GM10266 (cell line): ENCODE measurements at regions not wholly inside any gene's neighbourhood (a gene's known extent, or its start where the extent isn't known, plus 50 kb on each side); places are given as distances from the start of the nearest gene placed in this dataset.

Experiments used
- DNase-seq: peaks from one replicate; pipeline ENCODE4 v3.0.0; 2012; ENCODE audit errors: extremely low spot score
- TF ChIP-seq, protein P1 (sequence below): IDR thresholded peaks from 2 replicates; pipeline ENCODE4 v1.5.1; 2012; ENCODE audit warnings: mild to moderate bottlenecking, low read depth; ENCODE audit not compliant: control insufficient read depth, insufficient read depth; ENCODE audit errors: missing control alignments

- TF ChIP-seq, protein P1, sequence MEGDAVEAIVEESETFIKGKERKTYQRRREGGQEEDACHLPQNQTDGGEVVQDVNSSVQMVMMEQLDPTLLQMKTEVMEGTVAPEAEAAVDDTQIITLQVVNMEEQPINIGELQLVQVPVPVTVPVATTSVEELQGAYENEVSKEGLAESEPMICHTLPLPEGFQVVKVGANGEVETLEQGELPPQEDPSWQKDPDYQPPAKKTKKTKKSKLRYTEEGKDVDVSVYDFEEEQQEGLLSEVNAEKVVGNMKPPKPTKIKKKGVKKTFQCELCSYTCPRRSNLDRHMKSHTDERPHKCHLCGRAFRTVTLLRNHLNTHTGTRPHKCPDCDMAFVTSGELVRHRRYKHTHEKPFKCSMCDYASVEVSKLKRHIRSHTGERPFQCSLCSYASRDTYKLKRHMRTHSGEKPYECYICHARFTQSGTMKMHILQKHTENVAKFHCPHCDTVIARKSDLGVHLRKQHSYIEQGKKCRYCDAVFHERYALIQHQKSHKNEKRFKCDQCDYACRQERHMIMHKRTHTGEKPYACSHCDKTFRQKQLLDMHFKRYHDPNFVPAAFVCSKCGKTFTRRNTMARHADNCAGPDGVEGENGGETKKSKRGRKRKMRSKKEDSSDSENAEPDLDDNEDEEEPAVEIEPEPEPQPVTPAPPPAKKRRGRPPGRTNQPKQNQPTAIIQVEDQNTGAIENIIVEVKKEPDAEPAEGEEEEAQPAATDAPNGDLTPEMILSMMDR: no peak
- DNase-seq: no peak
Observed at GRCh38 chr2:189255711-189256110, 76.2 kb upstream of the COL5A2 start.

DNA sequence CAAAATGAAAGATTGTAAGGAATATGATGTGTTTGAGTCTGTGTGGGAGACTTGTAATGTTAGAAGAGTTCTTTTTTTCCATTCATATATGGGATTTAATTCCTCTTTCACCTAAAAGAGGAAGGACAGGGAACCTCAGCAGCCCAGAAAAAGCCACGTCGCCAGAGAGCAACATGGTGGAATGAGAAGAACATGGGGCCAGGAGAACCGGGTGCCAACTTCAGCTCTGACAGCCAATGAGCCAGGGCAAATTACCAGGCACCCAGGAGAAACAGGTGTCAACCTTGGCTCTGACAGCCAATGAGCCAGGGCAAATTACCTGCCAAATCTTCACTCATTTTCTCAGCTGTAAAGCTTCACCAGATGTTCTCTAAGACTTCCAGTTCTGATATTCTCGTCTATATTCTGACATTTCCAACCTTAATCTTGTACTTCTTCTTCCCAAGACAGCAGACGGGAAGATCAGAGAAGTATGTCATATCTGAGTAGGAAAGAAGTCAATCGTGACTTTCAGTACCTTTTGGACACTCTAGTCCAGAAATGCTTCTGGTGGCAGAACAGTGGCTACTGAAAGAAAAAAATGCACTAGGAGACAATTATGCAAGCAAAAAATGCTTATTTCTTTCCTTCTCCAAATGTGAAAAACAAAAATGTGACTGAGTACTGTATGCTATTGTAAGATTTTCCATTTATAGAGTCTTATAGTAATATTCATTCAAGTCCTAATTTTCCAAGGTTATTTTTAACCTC lies 79.2 kb upstream of the COL5A2 start:
- DNase-seq: no peak
- TF ChIP-seq, protein P1: no peak

DNA sequence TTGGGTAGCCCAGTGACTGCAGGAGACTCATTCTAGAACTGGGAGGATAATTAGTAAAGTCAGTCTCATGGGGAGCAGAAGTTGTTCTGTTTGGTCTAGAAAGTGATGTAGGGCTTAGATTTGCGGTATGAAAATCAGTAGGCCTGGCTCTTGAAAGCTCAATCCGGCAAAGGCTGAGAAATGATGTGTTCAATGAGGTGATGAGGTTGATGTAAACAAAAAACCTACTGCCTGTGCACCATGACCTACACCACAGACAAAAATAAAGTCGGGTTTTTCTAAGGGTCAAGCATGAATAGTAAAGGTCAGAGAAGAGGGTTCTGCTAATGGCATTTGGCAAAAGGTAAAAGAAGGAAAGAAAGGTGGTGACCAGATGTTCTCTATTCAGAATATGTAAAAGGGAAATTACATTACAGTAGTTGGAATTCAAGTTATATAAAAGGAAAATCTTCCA lies 80.8 kb upstream of the COL5A2 start:
- DNase-seq: no peak
- TF ChIP-seq, protein P1: no peak

- TF ChIP-seq, protein P1: no peak
- no peak for DNase-seq
Observed at GRCh38 chr2:189261431-189261841, 81.9 kb upstream of the COL5A2 start.

DNA sequence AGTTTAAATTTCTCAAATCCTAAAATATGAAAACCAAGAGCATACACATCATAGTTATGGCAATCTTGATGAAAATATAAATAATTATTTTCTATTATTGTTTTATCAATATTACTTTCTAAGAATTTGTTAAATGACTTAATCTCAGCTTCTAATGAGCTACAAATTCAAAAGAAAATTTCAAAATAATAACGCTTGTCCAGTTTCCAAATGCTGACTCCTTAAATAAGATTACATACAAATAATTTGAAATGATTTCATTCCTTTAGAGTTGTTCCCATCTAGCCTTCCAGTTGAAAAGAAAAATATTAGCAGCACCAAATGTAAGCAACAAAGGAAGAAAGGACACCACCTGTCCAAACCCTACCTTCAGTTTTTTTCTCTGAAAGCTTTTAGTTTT lies 82.4 kb upstream of the COL5A2 start:
- DNase-seq: no peak
- TF ChIP-seq, protein P1: no peak

DNA sequence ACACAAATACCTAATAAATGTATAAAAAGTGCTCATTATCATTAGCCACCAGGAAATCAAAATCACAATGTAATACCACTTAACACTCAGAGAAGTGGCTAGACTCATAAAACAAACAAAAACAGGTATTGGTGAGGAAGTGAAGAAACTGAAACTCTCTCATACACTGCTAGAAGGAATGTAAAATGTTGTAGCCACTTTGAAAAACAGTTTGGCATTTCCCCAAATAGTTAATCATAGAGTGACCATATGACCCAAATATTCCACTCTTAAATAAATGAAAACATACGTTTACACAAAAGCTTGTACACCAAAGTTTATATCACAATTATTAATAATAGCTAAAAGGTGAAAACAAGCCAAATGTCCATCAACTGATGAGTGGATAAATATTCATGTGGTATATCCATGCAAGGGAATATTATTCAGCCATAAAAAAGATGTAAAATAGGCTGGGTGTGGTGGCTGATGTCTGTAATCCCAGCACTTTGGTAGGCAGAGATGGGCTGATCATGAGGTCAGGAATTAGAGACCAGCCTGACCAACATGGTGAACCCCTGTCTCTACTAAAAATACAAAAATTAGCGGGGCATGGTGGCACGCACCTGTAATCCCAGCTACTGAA lies 86.2 kb upstream of the COL5A2 start:
- DNase-seq: no peak
- TF ChIP-seq, protein P1: no peak

- no peak for DNase-seq
- TF ChIP-seq, protein P1: no peak
Observed at GRCh38 chr2:189267491-189267890, 87.9 kb upstream of the COL5A2 start.
